NCI-H524 treated with DMSO at 0.1 percent for 48 hours (cell line): ENCODE measurements at regions not wholly inside any gene's neighbourhood (a gene's known extent, or its start where the extent isn't known, plus 50 kb on each side); places are given as distances from the start of the nearest gene placed in this dataset.

Experiments used
- DNase-seq: peaks from one replicate; lab custom pipeline; 2025; lab: John Stamatoyannopoulos, UW

- no peak for DNase-seq
These were observed 105.8 kb upstream of the MAGEB18 start for GRCh38 chrX:26032111-26032912.

GRCh38 chrX:26037367-26037766, 100.8 kb upstream of the MAGEB18 start:
- DNase-seq = no peak

GRCh38 chrX:26050099-26050498, 88.0 kb upstream of the MAGEB18 start:
- no peak for DNase-seq

GRCh38 chrX:26070882-26071281, 67.3 kb upstream of the MAGEB18 start:
- DNase-seq = no peak

GRCh38 chrX:26071618-26072017, 66.5 kb upstream of the MAGEB18 start:
- DNase-seq = no peak

GRCh38 chrX:26083093-26083492, 55.0 kb upstream of the MAGEB18 start:
- DNase-seq = no peak
